CD4-positive, CD25-positive, alpha-beta regulatory T cell (primary cell): ENCODE measurements at regions not wholly inside any gene's neighbourhood (a gene's known extent, or its start where the extent isn't known, plus 50 kb on each side); places are given as distances from the start of the nearest gene placed in this dataset.

Experiments used
- ATAC-seq, 2 donors: fragments of 150-1000 bp; cut with Tn5 transposase; one replicate each; pipeline ENCODE4 v1.10.0; 2021; ENCODE audit warnings: low read depth in 2 of 2, moderate number of reproducible peaks in 2 of 2, moderate library complexity in 1 of 2
- DNase-seq, 3 donors: peaks; one replicate each; pipeline versions ENCODE4 v3.0.0 to v3.0.0-alpha.2; 2012 to 2022; ENCODE audit warnings: mixed read lengths in 1 of 3
- H3K27ac ChIP-seq: one replicate; pipeline ENCODE4 v1.7.0; 2013; ENCODE audit warnings: mild to moderate bottlenecking, low read length; ENCODE audit not compliant: insufficient read depth, poor library complexity, severe bottlenecking
- H3K27me3 ChIP-seq: one replicate; pipeline ENCODE4 v1.7.0; 2013; ENCODE audit warnings: low read length; ENCODE audit not compliant: control insufficient read depth, insufficient read depth
- H3K36me3 ChIP-seq: one replicate; pipeline ENCODE4 v1.7.0; 2013; ENCODE audit warnings: mild to moderate bottlenecking, low read length, moderate library complexity; ENCODE audit not compliant: control insufficient read depth, insufficient read depth
- H3K4me1 ChIP-seq: 2 replicates; pipeline ENCODE4 v1.7.0; 2013; ENCODE audit warnings: mild to moderate bottlenecking, low read length; ENCODE audit not compliant: insufficient read depth, control insufficient read depth, poor library complexity, severe bottlenecking
- H3K4me3 ChIP-seq: one replicate; pipeline ENCODE4 v1.7.0; 2013; ENCODE audit warnings: low read depth, mild to moderate bottlenecking, low read length, moderate library complexity
- H3K9me3 ChIP-seq, 2 experiments: 1 replicate in 1 of 2; 2 replicates in 1 of 2; pipeline ENCODE4 v1.7.0; 2013; ENCODE audit warnings: low read length in 2 of 2, mild to moderate bottlenecking in 1 of 2, moderate library complexity in 1 of 2; ENCODE audit not compliant: control insufficient read depth in 2 of 2
- H3K27ac Mint-ChIP-seq, 3 donors: one replicate each; pipeline ENCODE4 v1.8.0; 2020 to 2022; ENCODE audit warnings: mild to moderate bottlenecking in 3 of 3, mixed read lengths in 3 of 3, moderate library complexity in 2 of 3
- H3K27me3 Mint-ChIP-seq: one replicate; pipeline ENCODE4 v1.8.0; 2022; ENCODE audit warnings: mild to moderate bottlenecking, mixed read lengths
- H3K36me3 Mint-ChIP-seq: one replicate; pipeline ENCODE4 v1.8.0; 2020; ENCODE audit warnings: mixed read lengths
- H3K4me1 Mint-ChIP-seq, 4 donors: one replicate each; pipeline ENCODE4 v1.8.0; 2020 to 2022; ENCODE audit warnings: mixed read lengths in 4 of 4, mild to moderate bottlenecking in 1 of 4
- H3K4me3 Mint-ChIP-seq, 4 donors: one replicate each; pipeline ENCODE4 v1.8.0; 2020 to 2022; ENCODE audit warnings: mild to moderate bottlenecking in 4 of 4, mixed read lengths in 4 of 4, moderate library complexity in 3 of 4
- H3K9me3 Mint-ChIP-seq, 7 donors: one replicate each; pipeline ENCODE4 v1.8.0; 2020 to 2022; ENCODE audit warnings: mixed read lengths in 7 of 7, mild to moderate bottlenecking in 3 of 7, moderate library complexity in 2 of 7

GRCh38 chr12:113659416-113659815, 187.7 kb upstream of the LHX5 start:
- no peak for ATAC-seq
- Histone ChIP-seq H3K4me3 (no peak overlapping the region), H3K36me3 (no peaks in the 10 kb centered on the region), H3K27me3 (no peaks in the 10 kb centered on the region), H3K9me3 (peaks cover 0 to 1% of the 10 kb centered on the region in 2 experiments), H3K27ac (no peak overlapping the region), H3K4me1 (no peaks in the 10 kb centered on the region)
- peaks cover 6% of the 10 kb centered on the region for H3K27me3 Mint-ChIP-seq
- no peak overlapping the region for H3K27ac Mint-ChIP-seq
- no peaks in the 10 kb centered on the region for H3K4me1 Mint-ChIP-seq
- H3K4me3 Mint-ChIP-seq: no peak overlapping the region
- DNase-seq: no peak
- H3K36me3 Mint-ChIP-seq: no peaks in the 10 kb centered on the region
- H3K9me3 Mint-ChIP-seq: peaks cover 0 to 18% (median 5%) of the 10 kb centered on the region in 7 donors

GRCh38 chr12:113659015-113659414, 187.3 kb upstream of the LHX5 start:
- H3K9me3 ChIP-seq: peaks cover 0 to 1% of the 10 kb centered on the region in 2 experiments
- ATAC-seq (no peak), DNase-seq (no peak)
- H3K4me1 Mint-ChIP-seq: no peaks in the 10 kb centered on the region
- H3K4me3 ChIP-seq: no peak overlapping the region
- H3K36me3 ChIP-seq: no peaks in the 10 kb centered on the region
- H3K27ac ChIP-seq: no peak overlapping the region
- no peaks in the 10 kb centered on the region for H3K27me3 ChIP-seq
- H3K27ac Mint-ChIP-seq: no peak overlapping the region
- H3K4me3 Mint-ChIP-seq: no peak overlapping the region
- H3K27me3 Mint-ChIP-seq: peaks cover 6% of the 10 kb centered on the region
- H3K4me1 ChIP-seq: no peaks in the 10 kb centered on the region
- no peaks in the 10 kb centered on the region for H3K36me3 Mint-ChIP-seq
- H3K9me3 Mint-ChIP-seq: peaks cover 0 to 19% (median 7%) of the 10 kb centered on the region in 7 donors

- no peaks in the 10 kb centered on the region for H3K36me3 ChIP-seq
- peaks cover 1 to 5% of the 10 kb centered on the region in 2 experiments for H3K9me3 ChIP-seq
- no peaks in the 10 kb centered on the region for H3K27me3 ChIP-seq
- H3K4me3 ChIP-seq: no peak overlapping the region
- ATAC-seq (no peak), DNase-seq (no peak)
- no peak overlapping the region for H3K27ac ChIP-seq
- Mint-ChIP-seq H3K27ac (no peak overlapping the region), H3K4me3 (no peak overlapping the region), H3K4me1 (no peaks in the 10 kb centered on the region), H3K36me3 (no peaks in the 10 kb centered on the region), H3K27me3 (peaks cover 6% of the 10 kb centered on the region), H3K9me3 (peaks cover 0 to 26% (median 7%) of the 10 kb centered on the region in 7 donors)
- no peaks in the 10 kb centered on the region for H3K4me1 ChIP-seq
Observed at GRCh38 chr12:113658006-113658655, 186.5 kb upstream of the LHX5 start.

GRCh38 chr12:113655919-113656318, 184.2 kb upstream of the LHX5 start:
- Histone ChIP-seq H3K27me3 (no peaks in the 10 kb centered on the region), H3K9me3 (peaks cover 1 to 5% of the 10 kb centered on the region in 2 experiments), H3K4me3 (no peak overlapping the region), H3K4me1 (no peaks in the 10 kb centered on the region), H3K27ac (no peak overlapping the region), H3K36me3 (no peaks in the 10 kb centered on the region)
- no peak for ATAC-seq
- Mint-ChIP-seq H3K27me3 (peaks cover 11% of the 10 kb centered on the region), H3K36me3 (no peaks in the 10 kb centered on the region), H3K4me1 (no peaks in the 10 kb centered on the region), H3K4me3 (no peak overlapping the region), H3K9me3 (peaks cover 0 to 26% (median 7%) of the 10 kb centered on the region in 7 donors), H3K27ac (peak overlapping the region in 1 of 3 donors; percentile 26)
- no peak for DNase-seq

GRCh38 chr12:113655479-113655878, 183.8 kb upstream of the LHX5 start:
- Histone ChIP-seq H3K27ac (no peak overlapping the region), H3K9me3 (peaks cover 1 to 5% of the 10 kb centered on the region in 2 experiments), H3K4me1 (no peaks in the 10 kb centered on the region), H3K27me3 (no peaks in the 10 kb centered on the region), H3K4me3 (no peak overlapping the region), H3K36me3 (no peaks in the 10 kb centered on the region)
- H3K27me3 Mint-ChIP-seq: peaks cover 11% of the 10 kb centered on the region
- no peaks in the 10 kb centered on the region for H3K36me3 Mint-ChIP-seq
- no peak overlapping the region for H3K4me3 Mint-ChIP-seq
- ATAC-seq (no peak), DNase-seq (no peak)
- H3K4me1 Mint-ChIP-seq: no peaks in the 10 kb centered on the region
- no peak overlapping the region for H3K27ac Mint-ChIP-seq
- H3K9me3 Mint-ChIP-seq: peaks cover 0 to 26% (median 7%) of the 10 kb centered on the region in 7 donors

GRCh38 chr12:113651662-113652061, 180.0 kb upstream of the LHX5 start:
- peaks cover 12% of the 10 kb centered on the region for H3K27me3 Mint-ChIP-seq
- H3K4me1 Mint-ChIP-seq: no peaks in the 10 kb centered on the region
- Histone ChIP-seq H3K27me3 (no peaks in the 10 kb centered on the region), H3K27ac (no peak overlapping the region), H3K36me3 (no peaks in the 10 kb centered on the region), H3K4me3 (no peak overlapping the region), H3K4me1 (no peaks in the 10 kb centered on the region), H3K9me3 (peaks cover 1 to 5% of the 10 kb centered on the region in 2 experiments)
- no peak for ATAC-seq
- H3K4me3 Mint-ChIP-seq: no peak overlapping the region
- peaks cover 0 to 18% (median 5%) of the 10 kb centered on the region in 7 donors for H3K9me3 Mint-ChIP-seq
- no peaks in the 10 kb centered on the region for H3K36me3 Mint-ChIP-seq
- H3K27ac Mint-ChIP-seq: no peak overlapping the region
- DNase-seq: no peak

- no peak overlapping the region for H3K27ac Mint-ChIP-seq
- no peaks in the 10 kb centered on the region for H3K36me3 Mint-ChIP-seq
- no peak overlapping the region for H3K4me3 Mint-ChIP-seq
- Histone ChIP-seq H3K27me3 (no peaks in the 10 kb centered on the region), H3K4me1 (no peaks in the 10 kb centered on the region), H3K27ac (no peak overlapping the region), H3K36me3 (no peaks in the 10 kb centered on the region), H3K4me3 (no peak overlapping the region), H3K9me3 (peaks cover 1 to 5% of the 10 kb centered on the region in 2 experiments)
- H3K9me3 Mint-ChIP-seq: peaks cover 0 to 11% (median 5%) of the 10 kb centered on the region in 7 donors
- DNase-seq (no peak), ATAC-seq (no peak)
- H3K4me1 Mint-ChIP-seq: no peaks in the 10 kb centered on the region
- peaks cover 12% of the 10 kb centered on the region for H3K27me3 Mint-ChIP-seq
Observed at GRCh38 chr12:113650476-113650875, 178.8 kb upstream of the LHX5 start.

- H3K27ac Mint-ChIP-seq: no peak overlapping the region
- Histone ChIP-seq H3K4me3 (no peak overlapping the region), H3K9me3 (peaks cover 0 to 5% of the 10 kb centered on the region in 2 experiments), H3K27me3 (no peaks in the 10 kb centered on the region), H3K27ac (no peak overlapping the region), H3K36me3 (no peaks in the 10 kb centered on the region), H3K4me1 (no peaks in the 10 kb centered on the region)
- peaks cover 16% of the 10 kb centered on the region for H3K27me3 Mint-ChIP-seq
- H3K4me1 Mint-ChIP-seq: no peaks in the 10 kb centered on the region
- H3K4me3 Mint-ChIP-seq: no peak overlapping the region
- H3K36me3 Mint-ChIP-seq: no peaks in the 10 kb centered on the region
- no peak for DNase-seq
- peaks cover 0 to 10% (median 5%) of the 10 kb centered on the region in 7 donors for H3K9me3 Mint-ChIP-seq
- no peak for ATAC-seq
Observed at GRCh38 chr12:113649256-113649830, 177.7 kb upstream of the LHX5 start.
